IMR-90 (cell line): ENCODE measurements at regions not wholly inside any gene's neighbourhood (a gene's known extent, or its start where the extent isn't known, plus 50 kb on each side); places are given as distances from the start of the nearest gene placed in this dataset.

Experiments
- CEBPB ChIP-seq: IDR thresholded peaks from 2 replicates; pipeline ENCODE4 v1.6.1; 2012; ENCODE audit warnings: low read depth, low read length, improper control_type of control experiment
- CTCF ChIP-seq: conservative IDR thresholded peaks from 2 replicates; pipeline ENCODE4 v1.5.1; 2012; ENCODE audit warnings: mild to moderate bottlenecking, low read depth, low read length, improper control_type of control experiment
- MAFK ChIP-seq: IDR thresholded peaks from 2 replicates; pipeline ENCODE4 v1.6.1; 2012; ENCODE audit warnings: low read depth, low read length, improper control_type of control experiment

GRCh38 chr11:119489087-119489486 is 66.1 kb upstream of the THY1 start:
- TF ChIP-seq CTCF (no peak), CEBPB (no peak), MAFK (no peak)
